ENCODE measurements at regions not wholly inside any gene's neighbourhood (a gene's known extent, or its start where the extent isn't known, plus 50 kb on each side); places are given as distances from the start of the nearest gene placed in this dataset.

- no peak overlapping the region for H3K27ac ChIP-seq (ENCODE audit: low read length)
- DNase-seq, result no peak
- no peaks in the 10 kb centered on the region for H3K27me3 ChIP-seq (replicated peaks; ENCODE audit: insufficient read depth, low read length)
- TF ChIP-seq EZH2phosphoT487 (IDR thresholded peaks at IDR 0.05; ENCODE audit: low read length) (no peak), EZH2 (optimal IDR thresholded peaks at IDR 0.05; ENCODE audit: low read depth, low read length) (no peak), CTCF (IDR thresholded peaks at IDR 0.05; ENCODE audit: low read length) (no peak)
- H3K9ac ChIP-seq (ENCODE audit: low read length), result no peak overlapping the region
- no peaks in the 10 kb centered on the region for H3F3A ChIP-seq (ENCODE audit: insufficient read depth, low read length)
- no peaks in the 10 kb centered on the region for H3K9me2 ChIP-seq (replicated peaks; ENCODE audit: insufficient read depth, low read length)
- H3K36me3 ChIP-seq (replicated peaks; ENCODE audit: insufficient read depth, low read length), result no peaks in the 10 kb centered on the region
- no peaks in the 10 kb centered on the region for H3K4me1 ChIP-seq (ENCODE audit: low read length)
- no peaks in the 10 kb centered on the region for H3K9me3 ChIP-seq (replicated peaks; ENCODE audit: insufficient read depth, low read length)
- no peak overlapping the region for H3K4me3 ChIP-seq (ENCODE audit: low read length)
- H4K20me1 ChIP-seq (ENCODE audit: insufficient read depth, low read length), result no peaks in the 10 kb centered on the region
- no peak overlapping the region for H3K4me2 ChIP-seq (ENCODE audit: low read depth, low read length)
- no peaks in the 10 kb centered on the region for H3K79me2 ChIP-seq (ENCODE audit: low read length)
- H2AFZ ChIP-seq (ENCODE audit: low read length), result no peak overlapping the region
Measured at GRCh38 chr6:156418253-156418652, 358.9 kb upstream of the ARID1B start.

- no peak overlapping the region for H3K27ac ChIP-seq (ENCODE audit: low read length)
- no peaks in the 10 kb centered on the region for H4K20me1 ChIP-seq (ENCODE audit: insufficient read depth, low read length)
- no peak for TF ChIP-seq EZH2phosphoT487 (IDR thresholded peaks at IDR 0.05; ENCODE audit: low read length)
- no peak for TF ChIP-seq CTCF (IDR thresholded peaks at IDR 0.05; ENCODE audit: low read length)
- no peak for TF ChIP-seq EZH2 (optimal IDR thresholded peaks at IDR 0.05; ENCODE audit: low read depth, low read length)
- DNase-seq, result no peak
- H3K4me1 ChIP-seq (ENCODE audit: low read length), result no peaks in the 10 kb centered on the region
- no peak overlapping the region for H2AFZ ChIP-seq (ENCODE audit: low read length)
- H3K79me2 ChIP-seq (ENCODE audit: low read length), result no peaks in the 10 kb centered on the region
- no peaks in the 10 kb centered on the region for H3K27me3 ChIP-seq (replicated peaks; ENCODE audit: insufficient read depth, low read length)
- no peak overlapping the region for H3K4me3 ChIP-seq (ENCODE audit: low read length)
- no peaks in the 10 kb centered on the region for H3F3A ChIP-seq (ENCODE audit: insufficient read depth, low read length)
- H3K36me3 ChIP-seq (replicated peaks; ENCODE audit: insufficient read depth, low read length), result no peaks in the 10 kb centered on the region
- no peaks in the 10 kb centered on the region for H3K9me3 ChIP-seq (replicated peaks; ENCODE audit: insufficient read depth, low read length)
- no peak overlapping the region for H3K4me2 ChIP-seq (ENCODE audit: low read depth, low read length)
- H3K9ac ChIP-seq (ENCODE audit: low read length), result no peak overlapping the region
- no peaks in the 10 kb centered on the region for H3K9me2 ChIP-seq (replicated peaks; ENCODE audit: insufficient read depth, low read length)
Measured at GRCh38 chr6:156416391-156416790, 360.8 kb upstream of the ARID1B start.

- H3K9ac ChIP-seq (ENCODE audit: low read length), result no peak overlapping the region
Measured at GRCh38 chr6:156413154-156413553, 364.0 kb upstream of the ARID1B start.

More at GRCh38 chr6:156413154-156413553, 364.0 kb upstream of the ARID1B start:
- H3K4me1 ChIP-seq (ENCODE audit: low read length), result no peaks in the 10 kb centered on the region
- H4K20me1 ChIP-seq (ENCODE audit: insufficient read depth, low read length), result no peaks in the 10 kb centered on the region
- no peak overlapping the region for H2AFZ ChIP-seq (ENCODE audit: low read length)
- no peaks in the 10 kb centered on the region for H3K36me3 ChIP-seq (replicated peaks; ENCODE audit: insufficient read depth, low read length)
- no peaks in the 10 kb centered on the region for H3K27me3 ChIP-seq (replicated peaks; ENCODE audit: insufficient read depth, low read length)
- TF ChIP-seq EZH2 (optimal IDR thresholded peaks at IDR 0.05; ENCODE audit: low read depth, low read length), result no peak
- no peak for TF ChIP-seq CTCF (IDR thresholded peaks at IDR 0.05; ENCODE audit: low read length)
- TF ChIP-seq EZH2phosphoT487 (IDR thresholded peaks at IDR 0.05; ENCODE audit: low read length), result no peak
- DNase-seq, result no peak
- H3F3A ChIP-seq (ENCODE audit: insufficient read depth, low read length), result no peaks in the 10 kb centered on the region
- no peaks in the 10 kb centered on the region for H3K79me2 ChIP-seq (ENCODE audit: low read length)
- no peaks in the 10 kb centered on the region for H3K9me3 ChIP-seq (replicated peaks; ENCODE audit: insufficient read depth, low read length)
- no peak overlapping the region for H3K4me2 ChIP-seq (ENCODE audit: low read depth, low read length)
- H3K27ac ChIP-seq (ENCODE audit: low read length), result no peak overlapping the region
- no peak overlapping the region for H3K4me3 ChIP-seq (ENCODE audit: low read length)
- no peaks in the 10 kb centered on the region for H3K9me2 ChIP-seq (replicated peaks; ENCODE audit: insufficient read depth, low read length)
